ENCODE measurements at regions not wholly inside any gene's neighbourhood (a gene's known extent, or its start where the extent isn't known, plus 50 kb on each side); places are given as distances from the start of the nearest gene placed in this dataset.

GRCh38 chr4:178415925-178416324 lies 973.7 kb upstream of the AGA start:
- TF ChIP-seq CTCF (IDR thresholded peaks at IDR 0.05) (no peak), EP300 (IDR thresholded peaks at IDR 0.05) (no peak), POLR2A (IDR thresholded peaks at IDR 0.05; ENCODE audit: low read depth) (no peak), POLR2AphosphoS5 (IDR thresholded peaks at IDR 0.05) (no peak)

Data from esophagus muscularis mucosa (tissue), 4 donors.